GM21367 (cell line): ENCODE measurements at regions not wholly inside any gene's neighbourhood (a gene's known extent, or its start where the extent isn't known, plus 50 kb on each side); places are given as distances from the start of the nearest gene placed in this dataset.
"Not testable (repeated sequence)": the region's sequence is repeated elsewhere in the genome, so short reads cannot be mapped to it uniquely, and the experiment has no call there.

Experiments
- ATAC-seq: cut with Tn5 transposase; IDR thresholded peaks from one replicate; pipeline ENCODE4 v1.9.1; 2021; ENCODE audit not compliant: unreplicated experiment

DNA sequence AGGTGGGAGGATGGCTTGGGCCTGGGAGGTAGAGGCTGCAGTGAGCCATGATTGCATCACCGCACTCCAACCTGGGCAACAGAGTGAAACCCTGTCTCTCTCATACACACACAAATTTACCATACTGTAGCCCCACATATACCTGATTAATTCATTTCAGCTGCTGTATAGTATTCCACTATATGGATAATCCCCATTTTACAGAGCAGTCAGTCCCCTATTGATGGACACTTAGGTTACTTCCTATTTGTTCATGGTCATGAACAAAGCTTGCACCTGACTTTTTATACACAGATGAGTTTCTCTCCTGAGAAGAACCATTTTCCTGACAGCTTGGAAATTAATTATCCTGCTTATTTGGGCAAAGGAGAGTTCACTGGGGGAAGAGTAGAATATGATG lies 59.2 kb downstream of the EMX2 start:
- ATAC-seq = no peak

- ATAC-seq = no peak
Measured at GRCh38 chr10:117603081-117603480, 60.5 kb downstream of the EMX2 start.

GRCh38 chr10:117603726-117604125 lies 61.2 kb downstream of the EMX2 start:
- no peak for ATAC-seq

DNA sequence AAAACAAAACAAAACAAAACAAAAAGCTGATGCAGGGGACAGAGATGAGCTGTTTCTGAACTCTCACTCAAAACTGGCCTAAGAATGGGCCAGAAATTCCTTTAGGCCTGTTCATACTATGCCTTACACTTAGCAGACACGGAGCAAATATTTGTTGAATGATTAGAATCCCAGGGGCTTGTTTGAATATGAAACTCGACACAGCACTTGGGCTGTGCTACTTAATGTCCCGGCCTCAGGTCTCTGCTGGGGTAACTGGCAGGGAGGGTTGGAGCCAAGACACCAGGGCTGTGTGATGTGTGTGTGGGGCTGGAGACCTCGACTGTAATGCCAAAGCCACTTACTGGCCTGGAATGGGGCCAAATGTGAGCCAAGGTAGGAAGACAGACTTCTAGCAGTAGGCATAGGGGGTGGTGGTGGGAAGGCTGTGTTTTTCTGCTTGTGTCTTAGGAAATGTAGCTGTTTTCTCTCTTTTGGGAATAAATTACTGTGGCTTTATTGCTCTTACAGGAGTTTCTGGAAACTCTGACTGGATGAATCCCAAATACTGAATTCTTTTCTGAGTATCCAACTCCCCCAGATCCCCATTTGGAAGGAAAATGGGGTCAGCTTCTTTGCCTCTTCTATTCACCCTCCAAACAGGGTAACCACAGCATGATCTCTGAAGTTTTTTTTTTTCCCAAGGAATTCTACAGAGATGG lies 66.7 kb downstream of the EMX2 start:
- ATAC-seq = no peak

DNA sequence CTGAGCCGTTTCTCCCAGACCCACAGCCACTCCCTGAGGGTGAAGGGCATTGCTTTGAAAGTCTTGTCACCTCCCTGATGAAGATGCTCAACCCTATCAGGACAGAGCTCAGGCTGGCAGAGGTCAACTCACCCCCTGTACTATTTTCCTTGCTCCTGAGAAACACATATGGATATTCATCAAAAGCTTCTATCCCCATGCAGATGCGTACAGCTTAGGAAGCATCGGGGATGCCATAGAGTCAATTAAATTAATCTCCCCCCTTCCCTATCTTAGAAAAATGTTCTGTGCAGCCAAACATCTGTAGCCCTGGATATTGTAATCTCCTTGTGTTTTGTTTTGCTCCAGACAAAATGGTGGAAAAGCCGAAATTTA lies 67.2 kb downstream of the EMX2 start:
- ATAC-seq = no peak

- ATAC-seq = no peak
Measured at GRCh38 chr10:117610321-117610720, 67.8 kb downstream of the EMX2 start.

- no peak for ATAC-seq
Measured at GRCh38 chr10:117612113-117612512, 69.6 kb downstream of the EMX2 start.

DNA sequence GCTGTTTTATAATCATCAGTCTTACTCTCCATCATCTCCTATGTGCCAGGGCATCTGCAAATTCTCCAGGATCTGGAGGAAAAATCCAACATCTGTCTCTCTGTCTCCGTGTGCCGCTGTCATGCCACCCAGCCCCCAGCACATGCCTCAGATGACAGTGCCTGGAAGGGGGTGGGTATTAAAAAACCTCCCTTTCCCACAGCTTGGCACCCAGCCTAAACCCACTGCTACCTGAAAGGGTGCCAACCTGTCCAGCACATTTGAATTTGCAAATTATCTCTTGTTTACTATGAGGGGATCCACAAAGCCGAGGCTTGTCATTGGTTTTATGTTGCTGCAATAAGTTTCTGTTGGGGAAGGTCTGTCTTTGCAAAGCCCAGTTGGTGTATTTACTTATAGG lies 73.1 kb downstream of the EMX2 start:
- ATAC-seq = no peak

GRCh38 chr10:117616179-117616578 lies 73.6 kb downstream of the EMX2 start:
- peak; percentile 59 for ATAC-seq

DNA sequence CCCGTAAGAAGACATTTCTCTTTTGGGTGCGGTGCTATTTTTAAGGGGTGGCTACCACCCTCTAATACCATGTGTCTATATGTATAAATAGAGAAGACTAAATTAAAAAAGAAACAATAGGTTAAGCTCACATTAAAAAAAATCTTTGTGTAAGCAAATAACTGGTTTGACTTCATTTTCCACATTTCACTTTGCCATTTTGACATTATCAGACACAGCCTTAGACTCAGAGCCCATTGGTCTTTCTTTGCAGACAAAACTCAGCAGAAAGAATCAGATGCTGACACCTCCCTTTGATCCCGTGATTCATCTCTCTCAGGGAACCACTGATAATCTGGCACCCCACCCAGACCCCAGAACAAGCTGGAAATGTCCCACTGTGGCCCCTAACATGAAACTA lies 74.5 kb downstream of the EMX2 start:
- ATAC-seq = no peak

DNA sequence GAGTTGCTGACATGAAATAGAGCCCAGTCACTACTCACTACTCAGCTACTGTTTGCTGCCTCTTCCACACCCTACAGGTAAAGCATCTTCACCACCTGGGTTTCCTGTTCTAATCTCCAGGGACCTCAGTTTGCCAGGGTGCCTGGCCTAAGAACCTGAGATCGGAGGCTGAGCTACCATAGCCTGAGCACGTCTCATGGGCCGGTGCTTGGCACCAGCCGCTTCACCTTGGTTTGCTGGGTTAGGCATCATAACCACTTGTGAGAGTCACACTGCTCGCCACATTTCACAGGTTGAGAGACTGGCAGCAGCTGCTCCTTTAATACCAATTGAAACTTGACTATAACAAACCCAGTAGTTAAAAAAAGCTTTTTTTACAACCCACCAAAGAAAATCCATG lies 75.1 kb downstream of the EMX2 start:
- ATAC-seq = no peak

- no peak for ATAC-seq
Measured at GRCh38 chr10:117619223-117619622, 76.7 kb downstream of the EMX2 start.

GRCh38 chr10:117619707-117620405 lies 77.3 kb downstream of the EMX2 start:
- no peak for ATAC-seq

GRCh38 chr10:117621196-117621595 lies 78.7 kb downstream of the EMX2 start:
- no peak for ATAC-seq

DNA sequence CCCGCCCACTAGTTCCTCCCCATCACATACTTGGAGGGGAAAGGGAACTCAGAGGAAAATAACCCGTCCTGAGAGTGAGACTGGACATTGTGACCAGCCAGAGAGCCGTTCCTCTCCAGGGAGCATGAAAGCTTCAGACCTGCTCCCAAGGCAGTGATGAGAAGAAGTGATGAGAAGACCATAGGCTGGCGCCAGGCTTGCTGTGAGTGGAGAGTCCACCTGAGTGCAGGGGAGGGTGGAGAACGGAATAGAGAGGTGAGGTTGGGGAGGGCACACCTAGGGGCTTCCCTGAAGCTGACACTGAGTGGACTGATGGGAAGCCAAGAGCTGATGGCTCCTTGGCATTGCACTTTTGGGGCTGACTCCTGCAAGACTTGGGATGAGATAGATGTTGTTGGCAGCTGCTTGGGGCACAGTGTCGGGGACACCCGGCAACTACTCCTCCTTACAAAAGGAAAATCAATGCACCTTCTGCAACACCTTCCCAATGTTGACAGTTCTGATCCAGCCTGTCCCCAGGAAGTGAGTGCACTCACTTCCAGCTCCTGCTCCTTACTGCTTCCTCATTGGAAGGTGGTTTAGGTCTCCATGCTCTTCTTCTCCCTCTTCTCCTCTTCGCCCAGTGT lies 79.4 kb downstream of the EMX2 start:
- ATAC-seq = no peak

GRCh38 chr10:117622471-117623184 lies 80.1 kb downstream of the EMX2 start:
- no peak for ATAC-seq

DNA sequence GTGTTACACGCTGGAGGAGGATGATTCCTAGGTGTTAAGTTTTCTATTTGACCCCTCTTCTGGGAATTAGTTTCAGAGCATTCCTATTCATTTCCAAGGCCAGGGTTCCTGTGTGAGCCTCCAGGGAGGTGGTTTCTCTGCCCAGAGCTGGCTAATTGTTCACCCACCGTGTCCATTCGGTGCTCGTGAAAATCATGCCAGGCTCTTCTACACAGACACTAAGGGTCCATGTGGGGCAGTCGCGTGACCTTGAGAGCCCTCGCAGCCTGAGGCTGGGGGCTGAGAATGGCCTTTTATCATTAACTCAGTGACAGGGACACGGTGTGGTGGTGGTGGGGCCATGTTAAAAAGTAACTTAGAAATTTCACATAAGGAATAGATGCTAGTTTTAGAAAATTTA lies 83.7 kb downstream of the EMX2 start:
- no peak for ATAC-seq

DNA sequence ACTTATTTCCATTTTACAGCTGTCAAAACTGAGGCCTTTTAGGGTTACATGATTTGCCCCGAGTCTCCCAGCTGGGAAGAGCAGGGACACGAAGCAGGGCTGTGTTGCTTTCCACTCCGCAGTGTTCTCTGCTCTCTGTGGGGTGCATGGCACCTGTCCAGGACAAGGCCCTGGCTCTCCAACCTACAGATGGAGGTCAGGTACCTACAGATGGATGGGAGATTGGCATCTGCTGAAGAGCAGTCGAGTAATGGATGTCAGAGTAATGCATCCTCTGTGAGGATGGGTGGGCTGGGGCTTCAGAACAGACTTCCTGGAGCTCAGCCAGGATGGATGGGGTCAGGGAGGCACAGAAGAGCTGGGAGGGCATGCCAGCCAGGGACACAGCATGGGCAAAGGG lies 85.0 kb downstream of the EMX2 start:
- ATAC-seq = no peak

DNA sequence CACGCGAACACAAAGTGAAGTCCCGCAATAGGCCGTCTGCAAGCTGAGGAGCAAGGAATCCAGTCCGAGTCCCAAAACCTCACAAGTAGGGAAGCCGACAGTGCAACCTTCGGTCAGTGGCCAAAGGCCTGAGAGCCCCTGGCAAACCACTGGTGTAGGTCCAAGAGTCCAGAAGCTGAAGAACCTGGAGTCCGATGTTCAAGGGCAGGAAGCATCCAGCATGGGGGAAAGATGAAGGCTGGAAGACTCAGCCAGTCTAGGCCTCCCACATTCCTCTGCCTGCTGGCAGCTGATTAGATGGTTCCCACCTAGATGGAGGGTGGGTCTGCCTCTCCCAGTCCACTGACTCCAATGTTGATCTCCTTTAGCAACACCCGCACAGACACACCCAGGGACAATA lies 87.2 kb downstream of the EMX2 start:
- not testable (repeated sequence) for ATAC-seq

DNA sequence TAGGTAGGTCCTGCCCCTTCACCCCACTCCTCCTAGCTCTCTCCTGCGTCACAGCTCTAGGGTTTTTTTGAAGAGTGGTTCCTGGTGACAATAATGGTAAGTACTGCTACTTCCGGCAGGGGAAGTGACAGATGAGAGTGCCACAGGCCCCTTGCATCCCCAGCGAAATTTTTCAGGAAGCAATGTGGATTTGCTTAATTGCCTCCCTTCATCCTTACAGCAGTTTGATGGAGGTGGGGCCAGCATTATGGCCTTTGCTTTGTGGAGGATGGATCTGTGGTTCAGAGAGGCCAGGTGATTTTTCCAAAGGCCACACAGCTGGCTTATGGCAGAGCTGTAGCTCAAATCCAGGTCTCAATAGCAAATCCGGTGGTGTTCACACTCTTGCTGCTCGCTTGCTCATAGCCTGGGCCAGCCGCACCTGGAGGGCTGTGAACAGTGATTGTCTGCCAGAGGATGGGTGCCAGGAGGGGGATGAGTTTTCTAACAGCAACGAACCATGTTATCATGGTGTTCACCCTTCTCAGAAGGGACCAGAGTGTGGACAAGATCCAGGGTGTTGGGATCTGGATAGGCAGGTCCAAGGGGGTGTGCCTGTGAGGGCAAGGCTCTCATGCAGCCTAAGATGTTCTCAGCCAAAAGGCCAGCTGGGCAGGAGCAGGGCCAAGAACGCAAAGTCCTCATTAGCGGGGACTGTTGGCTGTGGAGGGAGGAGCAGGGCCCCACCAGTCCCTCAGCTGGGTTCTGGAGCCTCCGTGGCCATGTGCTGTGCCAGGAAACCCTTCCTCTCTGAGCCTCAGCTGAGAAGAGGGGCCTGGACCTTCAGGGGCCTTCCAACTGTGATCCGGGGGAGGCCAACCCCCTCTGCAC lies 89.0 kb downstream of the EMX2 start:
- no peak for ATAC-seq

DNA sequence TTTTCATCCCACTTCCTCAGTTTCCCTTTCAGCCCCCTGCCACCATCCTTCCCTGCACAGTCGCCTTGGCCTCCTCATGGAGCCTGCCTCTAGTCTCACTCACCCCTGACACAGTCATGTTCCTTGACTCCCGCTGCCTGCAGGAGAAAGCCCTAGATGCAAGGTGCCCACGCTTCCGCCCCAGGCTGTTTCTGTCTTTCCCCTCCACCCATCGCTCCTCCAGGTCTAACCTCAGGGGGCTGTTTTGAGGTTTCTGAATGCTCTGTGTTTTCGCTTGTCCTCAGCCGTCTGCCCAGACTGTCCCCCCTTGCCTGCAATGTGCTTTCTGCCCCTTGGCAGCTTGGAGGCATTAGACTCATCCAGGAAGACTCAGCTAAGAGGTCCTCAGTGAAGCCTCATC lies 89.9 kb downstream of the EMX2 start:
- ATAC-seq = no peak
